ENCODE measurements at regions not wholly inside any gene's neighbourhood (a gene's known extent, or its start where the extent isn't known, plus 50 kb on each side); places are given as distances from the start of the nearest gene placed in this dataset.

DNA sequence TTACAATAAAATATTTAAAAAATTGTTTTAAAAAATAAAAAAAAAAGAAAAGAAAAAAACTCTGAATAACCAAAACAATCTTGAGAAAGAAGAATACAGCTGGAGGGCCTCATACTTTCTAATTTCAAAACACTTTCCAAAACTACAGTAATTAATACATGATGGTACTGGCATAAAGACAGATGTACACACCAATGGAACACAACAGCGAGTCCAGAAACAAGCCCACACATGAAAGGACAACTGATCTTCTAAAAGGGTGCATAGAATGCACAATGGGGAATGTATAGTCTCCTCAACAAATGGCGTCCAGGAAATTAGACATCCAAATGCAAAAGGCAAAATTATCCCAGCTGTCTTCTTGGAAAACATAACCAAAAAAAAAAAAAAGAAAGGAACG is 99.6 kb downstream of the LURAP1L start:
- peaks cover 2% of the 10 kb centered on the region for H3K9me3 ChIP-seq (replicated peaks; ENCODE audit: control insufficient read depth, low read depth, low read length)
- H3K4me1 ChIP-seq (ENCODE audit: control insufficient read depth, insufficient read depth, low read length) = no peaks in the 10 kb centered on the region
- no peak for DNase-seq
- H3K36me3 ChIP-seq (ENCODE audit: control insufficient read depth, insufficient read depth, low read length) = no peaks in the 10 kb centered on the region
- no peak overlapping the region for H3K27ac ChIP-seq (ENCODE audit: low read length)
- no CpG with 5 or more reads among the region's 3 CpGs for WGBS (ENCODE audit: insufficient coverage)
- no peaks in the 10 kb centered on the region for H3K27me3 ChIP-seq (ENCODE audit: control insufficient read depth, insufficient read depth, low read length)
- no peak overlapping the region for H3K4me3 ChIP-seq (ENCODE audit: low read length)

DNA sequence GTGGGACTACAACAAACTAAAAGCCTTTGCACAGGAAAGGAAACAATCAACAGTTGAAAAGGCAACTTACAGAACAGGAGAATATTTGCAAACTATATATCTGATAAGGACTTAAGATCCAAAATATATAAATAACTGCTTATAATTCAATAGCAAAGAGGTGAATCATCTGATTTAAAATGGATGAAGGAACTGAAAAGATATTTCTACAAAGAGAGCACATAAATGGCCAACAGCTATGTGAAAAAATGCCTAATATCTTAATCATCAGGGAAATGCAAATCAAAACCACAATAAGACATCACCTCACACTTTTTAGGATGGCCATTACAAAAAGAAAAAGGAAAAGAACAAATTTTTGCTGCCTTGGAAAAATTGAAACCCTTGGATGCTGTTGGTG is 100.4 kb downstream of the LURAP1L start:
- Histone ChIP-seq H3K4me1 (ENCODE audit: control insufficient read depth, insufficient read depth, low read length) (no peaks in the 10 kb centered on the region), H3K4me3 (ENCODE audit: low read length) (no peak overlapping the region), H3K36me3 (ENCODE audit: control insufficient read depth, insufficient read depth, low read length) (no peaks in the 10 kb centered on the region), H3K9me3 (replicated peaks; ENCODE audit: control insufficient read depth, low read depth, low read length) (peaks cover 2% of the 10 kb centered on the region), H3K27ac (ENCODE audit: low read length) (no peak overlapping the region), H3K27me3 (ENCODE audit: control insufficient read depth, insufficient read depth, low read length) (no peaks in the 10 kb centered on the region)
- DNase-seq = no peak

DNA sequence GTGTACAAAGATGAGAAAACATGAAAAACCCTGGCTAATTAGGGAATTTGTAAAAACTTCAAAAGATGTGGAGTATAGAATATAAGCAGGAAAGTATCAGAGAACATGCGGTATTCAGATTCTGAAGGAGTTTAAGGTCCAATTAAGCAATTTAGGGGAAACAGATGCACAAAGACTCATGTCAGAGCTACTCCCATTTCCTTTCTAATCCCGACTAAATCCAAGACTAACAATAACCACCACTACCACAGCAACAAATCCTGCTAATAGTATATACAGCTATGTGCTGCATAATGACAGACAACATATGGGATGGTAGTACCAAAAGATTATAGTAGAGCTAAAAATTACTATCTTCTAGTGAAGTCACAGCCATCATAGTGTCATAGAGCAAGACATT is 102.1 kb downstream of the LURAP1L start:
- no peak for DNase-seq
- Histone ChIP-seq H3K9me3 (replicated peaks; ENCODE audit: control insufficient read depth, low read depth, low read length) (no peaks in the 10 kb centered on the region), H3K27me3 (ENCODE audit: control insufficient read depth, insufficient read depth, low read length) (no peaks in the 10 kb centered on the region), H3K4me1 (ENCODE audit: control insufficient read depth, insufficient read depth, low read length) (no peaks in the 10 kb centered on the region), H3K36me3 (ENCODE audit: control insufficient read depth, insufficient read depth, low read length) (no peaks in the 10 kb centered on the region), H3K4me3 (ENCODE audit: low read length) (no peak overlapping the region), H3K27ac (ENCODE audit: low read length) (no peak overlapping the region)
- WGBS (ENCODE audit: insufficient coverage) = no CpG with 5 or more reads among the region's 2 CpGs

DNA sequence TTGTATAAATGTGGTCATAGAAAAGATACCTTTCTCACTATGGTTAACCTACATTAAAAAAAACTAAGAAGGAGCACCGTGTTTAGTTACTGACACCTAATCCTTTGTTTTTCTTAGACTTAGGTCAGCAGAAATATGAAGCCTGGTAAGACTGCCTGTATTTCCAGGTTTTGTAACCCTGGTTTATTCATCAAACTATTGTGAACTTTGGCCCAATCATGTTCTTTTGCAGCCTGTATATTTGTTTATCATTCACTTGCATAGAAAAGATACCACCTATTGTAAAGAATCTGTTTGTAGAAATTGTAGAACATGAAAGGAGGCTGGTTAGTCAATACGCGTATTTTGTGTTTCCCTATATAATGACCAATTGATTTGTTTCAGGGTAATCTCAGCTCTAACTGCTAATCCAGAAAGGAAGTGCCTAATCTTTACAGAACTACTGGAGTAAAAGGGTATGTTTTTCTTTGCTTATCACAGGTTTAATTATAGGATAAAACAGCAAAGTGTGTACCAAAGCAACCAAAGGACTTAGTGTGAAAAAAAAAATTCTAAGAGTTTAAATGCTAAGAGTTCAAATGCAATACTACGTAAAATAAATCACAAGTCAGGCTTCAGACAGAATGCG is 103.6 kb downstream of the LURAP1L start:
- Histone ChIP-seq H3K4me1 (ENCODE audit: control insufficient read depth, insufficient read depth, low read length) (peaks cover 2% of the 10 kb centered on the region), H3K9me3 (replicated peaks; ENCODE audit: control insufficient read depth, low read depth, low read length) (no peaks in the 10 kb centered on the region), H3K4me3 (ENCODE audit: low read length) (no peak overlapping the region), H3K36me3 (ENCODE audit: control insufficient read depth, insufficient read depth, low read length) (no peaks in the 10 kb centered on the region), H3K27ac (ENCODE audit: low read length) (no peak overlapping the region), H3K27me3 (ENCODE audit: control insufficient read depth, insufficient read depth, low read length) (no peaks in the 10 kb centered on the region)
- no CpG with 5 or more reads among the region's 5 CpGs for WGBS (ENCODE audit: insufficient coverage)
- no peak for DNase-seq

DNA sequence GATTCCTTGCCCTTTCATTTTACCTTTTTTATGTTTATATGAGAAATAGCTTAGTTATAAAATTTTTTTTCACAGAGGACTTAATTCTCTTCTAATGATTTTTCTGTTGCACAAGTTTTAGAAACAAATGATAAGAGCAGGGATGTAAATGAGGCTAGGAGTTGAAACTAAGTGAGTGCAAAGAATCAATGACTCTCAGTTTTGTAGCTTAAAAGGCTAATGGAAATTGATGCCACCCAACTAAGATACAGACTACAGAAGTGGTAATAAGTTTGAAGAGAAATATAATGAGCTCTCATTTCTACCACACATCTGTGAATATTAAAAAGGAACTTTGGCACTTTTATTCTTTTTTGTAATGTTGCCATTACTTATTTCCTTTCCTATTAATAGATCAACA is 105.1 kb downstream of the LURAP1L start:
- H3K4me3 ChIP-seq (ENCODE audit: low read length) = no peak overlapping the region
- H3K27ac ChIP-seq (ENCODE audit: low read length) = no peak overlapping the region
- peaks cover 2% of the 10 kb centered on the region for H3K4me1 ChIP-seq (ENCODE audit: control insufficient read depth, insufficient read depth, low read length)

DNA sequence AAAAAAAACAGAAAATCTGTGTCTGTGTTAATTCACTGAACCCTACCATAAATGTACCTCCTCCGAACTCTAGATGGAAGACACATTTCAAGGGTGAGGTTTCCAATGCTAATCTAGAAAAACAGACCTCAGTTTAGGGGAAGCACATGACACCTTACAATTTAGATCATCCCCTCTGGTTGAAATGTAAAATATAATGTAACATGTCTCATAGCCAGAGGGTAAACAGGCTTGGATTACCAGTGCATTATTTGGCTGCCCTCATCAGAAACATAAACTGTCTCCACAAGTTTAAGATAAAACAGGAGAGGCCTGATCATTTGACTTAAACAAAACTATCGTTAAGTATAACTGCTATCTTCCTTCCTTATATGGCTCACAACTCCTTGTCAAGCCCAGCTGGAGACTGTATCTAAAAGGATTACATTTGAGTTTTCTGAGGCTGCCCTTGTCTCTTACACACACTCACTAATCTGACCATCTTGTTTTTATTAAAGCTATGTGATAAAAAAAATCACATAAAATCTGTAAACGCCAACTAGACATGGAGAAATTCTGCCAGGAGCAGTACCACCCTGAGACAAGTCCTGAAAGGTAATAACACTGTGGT is 105.7 kb downstream of the LURAP1L start:
- Histone ChIP-seq H3K36me3 (ENCODE audit: control insufficient read depth, insufficient read depth, low read length) (no peaks in the 10 kb centered on the region), H3K4me1 (ENCODE audit: control insufficient read depth, insufficient read depth, low read length) (peaks cover 2% of the 10 kb centered on the region), H3K27me3 (ENCODE audit: control insufficient read depth, insufficient read depth, low read length) (no peaks in the 10 kb centered on the region), H3K4me3 (ENCODE audit: low read length) (no peak overlapping the region), H3K27ac (ENCODE audit: low read length) (no peak overlapping the region), H3K9me3 (replicated peaks; ENCODE audit: control insufficient read depth, low read depth, low read length) (no peaks in the 10 kb centered on the region)
- WGBS (ENCODE audit: insufficient coverage) = no CpG with 5 or more reads among the region's 3 CpGs
- no peak for DNase-seq

More for the DNA sequence above, 105.1 kb downstream of the LURAP1L start:
- H3K36me3 ChIP-seq (ENCODE audit: control insufficient read depth, insufficient read depth, low read length) = no peaks in the 10 kb centered on the region
- DNase-seq = no peak
- no peaks in the 10 kb centered on the region for H3K9me3 ChIP-seq (replicated peaks; ENCODE audit: control insufficient read depth, low read depth, low read length)
- H3K27me3 ChIP-seq (ENCODE audit: control insufficient read depth, insufficient read depth, low read length) = no peaks in the 10 kb centered on the region

DNA sequence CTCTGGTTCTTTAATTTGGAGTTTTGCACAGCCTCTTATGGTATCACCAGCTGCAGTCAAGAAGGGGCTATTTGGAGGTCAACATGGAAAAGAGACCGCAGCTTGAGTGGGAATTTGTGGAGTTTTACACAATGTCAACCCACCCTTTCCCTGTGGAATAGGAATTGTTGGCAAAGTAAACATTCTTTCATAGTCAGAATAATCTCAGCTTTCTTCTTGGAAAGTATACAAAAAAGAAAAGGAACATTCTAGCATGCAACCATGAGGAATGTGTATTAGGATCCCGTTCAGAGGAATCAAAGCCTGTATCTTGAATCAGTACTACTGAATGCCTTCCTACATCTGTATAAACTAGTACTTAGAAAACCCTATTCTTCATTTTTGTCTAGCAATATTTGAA is 107.6 kb downstream of the LURAP1L start:
- DNase-seq = peak; percentile 95
- Histone ChIP-seq H3K27me3 (ENCODE audit: control insufficient read depth, insufficient read depth, low read length) (no peaks in the 10 kb centered on the region), H3K27ac (ENCODE audit: low read length) (peak overlapping the region; percentile 72), H3K9me3 (replicated peaks; ENCODE audit: control insufficient read depth, low read depth, low read length) (no peaks in the 10 kb centered on the region), H3K36me3 (ENCODE audit: control insufficient read depth, insufficient read depth, low read length) (no peaks in the 10 kb centered on the region), H3K4me1 (ENCODE audit: control insufficient read depth, insufficient read depth, low read length) (peaks cover 2% of the 10 kb centered on the region), H3K4me3 (ENCODE audit: low read length) (no peak overlapping the region)
- no CpG with 5 or more reads among the region's 2 CpGs for WGBS (ENCODE audit: insufficient coverage)

DNA sequence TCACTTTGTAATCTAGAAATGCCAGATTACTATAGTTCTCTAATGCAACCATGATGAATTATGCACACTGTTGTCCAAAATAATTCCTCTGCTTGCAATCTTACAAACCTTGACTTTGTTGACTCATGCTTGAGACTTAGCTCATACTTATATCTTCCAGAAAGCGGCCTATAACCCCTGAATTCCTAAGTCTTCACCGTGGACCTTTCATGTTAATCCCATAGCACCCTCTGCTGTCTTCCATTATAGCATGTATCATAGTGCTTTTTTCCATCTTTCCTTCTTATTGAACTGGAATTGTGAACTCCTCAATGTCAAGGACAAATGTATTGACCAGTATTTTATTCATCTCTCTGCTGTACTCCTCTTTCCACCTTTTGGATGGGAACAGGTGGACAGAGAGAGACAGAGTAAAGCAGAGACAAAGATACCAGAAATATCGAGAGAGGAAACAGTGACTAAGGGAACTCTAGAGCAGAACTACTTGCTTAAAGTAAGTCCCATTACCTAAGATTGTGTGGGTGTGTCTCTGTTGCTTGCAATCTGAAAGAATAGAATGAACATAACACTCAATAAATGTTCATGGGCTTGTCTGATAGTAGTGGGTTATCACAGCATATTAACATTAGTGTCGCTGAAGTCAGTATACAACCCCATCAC is 110.0 kb downstream of the LURAP1L start:
- WGBS (ENCODE audit: insufficient coverage) = 60% methylated on average over 1 of the region's 4 CpGs
- Histone ChIP-seq H3K4me3 (ENCODE audit: low read length) (no peak overlapping the region), H3K27ac (ENCODE audit: low read length) (no peak overlapping the region), H3K27me3 (ENCODE audit: control insufficient read depth, insufficient read depth, low read length) (no peaks in the 10 kb centered on the region), H3K4me1 (ENCODE audit: control insufficient read depth, insufficient read depth, low read length) (peaks cover 2% of the 10 kb centered on the region), H3K36me3 (ENCODE audit: control insufficient read depth, insufficient read depth, low read length) (no peaks in the 10 kb centered on the region), H3K9me3 (replicated peaks; ENCODE audit: control insufficient read depth, low read depth, low read length) (no peaks in the 10 kb centered on the region)
- peak; percentile 38 for DNase-seq

DNA sequence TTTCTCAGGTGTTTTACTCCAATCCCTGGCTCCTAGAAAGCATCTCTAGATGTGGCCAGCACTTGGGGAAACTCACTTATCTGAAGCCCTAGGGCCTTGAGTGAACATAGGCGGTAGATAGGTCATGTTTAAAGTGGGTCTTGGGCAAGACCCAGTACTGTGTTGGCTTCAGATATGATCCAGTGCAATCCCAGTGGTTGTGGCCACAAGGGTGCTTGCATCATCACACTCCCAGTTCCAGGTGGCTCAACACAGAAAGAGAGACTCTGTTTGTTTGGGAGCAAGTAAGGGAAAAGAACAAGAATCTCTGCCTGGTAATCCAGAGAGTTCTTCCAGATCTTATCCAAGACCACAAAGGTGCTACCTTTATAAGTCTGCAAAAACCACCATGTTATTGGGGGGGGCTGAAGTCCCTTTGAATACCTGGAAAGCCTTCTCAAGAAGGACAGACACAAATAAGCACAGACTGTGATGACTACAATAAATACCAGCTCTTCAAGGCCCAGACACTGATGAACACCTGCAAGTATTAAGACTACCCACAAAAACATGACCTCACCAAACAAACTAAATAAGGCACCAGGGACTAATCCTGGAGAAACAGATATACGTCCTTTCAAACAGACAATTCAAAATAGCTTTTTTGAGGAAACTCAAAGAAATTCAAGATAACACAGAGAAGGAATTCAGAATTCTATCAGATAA is 114.7 kb downstream of the LURAP1L start:
- no peaks in the 10 kb centered on the region for H3K36me3 ChIP-seq (ENCODE audit: control insufficient read depth, insufficient read depth, low read length)
- no peak overlapping the region for H3K4me3 ChIP-seq (ENCODE audit: low read length)
- no peaks in the 10 kb centered on the region for H3K9me3 ChIP-seq (replicated peaks; ENCODE audit: control insufficient read depth, low read depth, low read length)
- H3K27me3 ChIP-seq (ENCODE audit: control insufficient read depth, insufficient read depth, low read length) = no peaks in the 10 kb centered on the region
- WGBS (ENCODE audit: insufficient coverage) = 45% methylated on average over 1 of the region's 2 CpGs
- DNase-seq = no peak
- H3K27ac ChIP-seq (ENCODE audit: low read length) = no peak overlapping the region
- H3K4me1 ChIP-seq (ENCODE audit: control insufficient read depth, insufficient read depth, low read length) = no peaks in the 10 kb centered on the region

DNA sequence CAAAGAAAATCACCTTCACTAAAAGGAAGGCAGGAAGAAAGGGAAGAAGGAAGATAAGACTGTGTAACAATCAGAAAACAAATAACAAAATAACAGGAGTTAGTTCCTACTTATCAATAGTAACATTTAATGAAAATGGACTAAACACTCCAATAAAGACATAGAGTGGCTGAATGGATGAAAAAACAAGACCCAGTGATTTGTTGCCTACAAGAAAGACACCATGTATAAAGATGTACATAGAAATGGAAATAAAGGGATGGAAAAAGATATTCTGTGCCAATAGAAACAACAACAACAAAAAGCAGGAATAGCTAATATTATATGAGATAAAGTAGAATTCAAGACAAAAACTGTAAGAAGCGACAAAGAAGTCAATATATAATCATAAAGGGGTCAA is 116.8 kb downstream of the LURAP1L start:
- Histone ChIP-seq H3K27me3 (ENCODE audit: control insufficient read depth, insufficient read depth, low read length) (no peaks in the 10 kb centered on the region), H3K4me3 (ENCODE audit: low read length) (no peak overlapping the region), H3K27ac (ENCODE audit: low read length) (no peak overlapping the region), H3K4me1 (ENCODE audit: control insufficient read depth, insufficient read depth, low read length) (no peaks in the 10 kb centered on the region), H3K36me3 (ENCODE audit: control insufficient read depth, insufficient read depth, low read length) (no peaks in the 10 kb centered on the region), H3K9me3 (replicated peaks; ENCODE audit: control insufficient read depth, low read depth, low read length) (no peaks in the 10 kb centered on the region)
- no CpG with 5 or more reads among the region's 1 CpG for WGBS (ENCODE audit: insufficient coverage)
- DNase-seq = no peak
